ENCODE measurements at regions not wholly inside any gene's neighbourhood (a gene's known extent, or its start where the extent isn't known, plus 50 kb on each side); places are given as distances from the start of the nearest gene placed in this dataset.

- TF ChIP-seq POLR2AphosphoS5 (IDR thresholded peaks at IDR 0.05; ENCODE audit: low read depth, low read length) (no peak), TAF1 (IDR thresholded peaks at IDR 0.05; ENCODE audit: borderline replicate concordance, insufficient read depth, low read length) (no peak), SIN3A (IDR thresholded peaks at IDR 0.05; ENCODE audit: borderline replicate concordance, insufficient read depth, low read length) (no peak), FOXP2 (optimal IDR thresholded peaks at IDR 0.05; ENCODE audit: borderline replicate concordance, extremely low read depth, extremely low read length, insufficient read depth) (no peak), REST (IDR thresholded peaks at IDR 0.05; ENCODE audit: insufficient read depth in 1 of 2, low read depth in 2 of 2, low read length in 2 of 2) (no peak)
Measured at GRCh38 chr2:21257621-21258020, 133.9 kb downstream of the TDRD15 start.

GRCh38 chr2:21258082-21258481 is 134.3 kb downstream of the TDRD15 start:
- TF ChIP-seq SIN3A (IDR thresholded peaks at IDR 0.05; ENCODE audit: borderline replicate concordance, insufficient read depth, low read length) = no peak
- TF ChIP-seq POLR2AphosphoS5 (IDR thresholded peaks at IDR 0.05; ENCODE audit: low read depth, low read length) = no peak
- no peak for TF ChIP-seq FOXP2 (optimal IDR thresholded peaks at IDR 0.05; ENCODE audit: borderline replicate concordance, extremely low read depth, extremely low read length, insufficient read depth)
- no peak for TF ChIP-seq REST (IDR thresholded peaks at IDR 0.05; ENCODE audit: insufficient read depth in 1 of 2, low read depth in 2 of 2, low read length in 2 of 2)
- TF ChIP-seq TAF1 (IDR thresholded peaks at IDR 0.05; ENCODE audit: borderline replicate concordance, insufficient read depth, low read length) = no peak

GRCh38 chr2:21260311-21260710 is 136.5 kb downstream of the TDRD15 start:
- TF ChIP-seq REST (IDR thresholded peaks at IDR 0.05; ENCODE audit: insufficient read depth in 1 of 2, low read depth in 2 of 2, low read length in 2 of 2) (no peak), FOXP2 (optimal IDR thresholded peaks at IDR 0.05; ENCODE audit: borderline replicate concordance, extremely low read depth, extremely low read length, insufficient read depth) (no peak), SIN3A (IDR thresholded peaks at IDR 0.05; ENCODE audit: borderline replicate concordance, insufficient read depth, low read length) (no peak), POLR2AphosphoS5 (IDR thresholded peaks at IDR 0.05; ENCODE audit: low read depth, low read length) (no peak), TAF1 (IDR thresholded peaks at IDR 0.05; ENCODE audit: borderline replicate concordance, insufficient read depth, low read length) (no peak)

- no peak for TF ChIP-seq FOXP2 (optimal IDR thresholded peaks at IDR 0.05; ENCODE audit: borderline replicate concordance, extremely low read depth, extremely low read length, insufficient read depth)
- TF ChIP-seq SIN3A (IDR thresholded peaks at IDR 0.05; ENCODE audit: borderline replicate concordance, insufficient read depth, low read length) = no peak
- no peak for TF ChIP-seq TAF1 (IDR thresholded peaks at IDR 0.05; ENCODE audit: borderline replicate concordance, insufficient read depth, low read length)
- no peak for TF ChIP-seq REST (IDR thresholded peaks at IDR 0.05; ENCODE audit: insufficient read depth in 1 of 2, low read depth in 2 of 2, low read length in 2 of 2)
- TF ChIP-seq POLR2AphosphoS5 (IDR thresholded peaks at IDR 0.05; ENCODE audit: low read depth, low read length) = no peak
Measured at GRCh38 chr2:21261591-21261990, 137.8 kb downstream of the TDRD15 start.

- TF ChIP-seq REST (IDR thresholded peaks at IDR 0.05; ENCODE audit: insufficient read depth in 1 of 2, low read depth in 2 of 2, low read length in 2 of 2) = no peak
Measured at GRCh38 chr2:21262426-21262940, 138.7 kb downstream of the TDRD15 start.

Measured in PFSK-1 (cell line).